ENCODE measurements at regions not wholly inside any gene's neighbourhood (a gene's known extent, or its start where the extent isn't known, plus 50 kb on each side); places are given as distances from the start of the nearest gene placed in this dataset.

GRCh38 chr6:119891206-119891605 is 541.6 kb upstream of the MAN1A1 start:
- Mint-ChIP-seq H3K27me3 (ENCODE audit: low read depth) (peaks cover 4% of the 10 kb centered on the region), H3K36me3 (ENCODE audit: low read depth) (no peaks in the 10 kb centered on the region), H3K27ac (ENCODE audit: unreplicated experiment) (no peak overlapping the region), H3K9me3 (ENCODE audit: low read depth) (peaks cover 3% of the 10 kb centered on the region), H3K4me3 (ENCODE audit: unreplicated experiment) (no peak overlapping the region), H3K4me1 (ENCODE audit: low read depth) (no peaks in the 10 kb centered on the region)
- DNase-seq (ENCODE audit: low spot score), result no peak
- TF ChIP-seq CTCF (IDR thresholded peaks at IDR 0.05), result no peak

GRCh38 chr6:119890470-119890869 is 540.9 kb upstream of the MAN1A1 start:
- TF ChIP-seq CTCF (IDR thresholded peaks at IDR 0.05), result no peak
- Mint-ChIP-seq H3K27ac (ENCODE audit: unreplicated experiment) (no peak overlapping the region), H3K27me3 (ENCODE audit: low read depth) (peaks cover 4% of the 10 kb centered on the region), H3K4me3 (ENCODE audit: unreplicated experiment) (no peak overlapping the region), H3K36me3 (ENCODE audit: low read depth) (no peaks in the 10 kb centered on the region), H3K9me3 (ENCODE audit: low read depth) (peaks cover 3% of the 10 kb centered on the region), H3K4me1 (ENCODE audit: low read depth) (no peaks in the 10 kb centered on the region)
- no peak for DNase-seq (ENCODE audit: low spot score)

GRCh38 chr6:119887666-119888065 is 538.1 kb upstream of the MAN1A1 start:
- H3K27me3 Mint-ChIP-seq (ENCODE audit: low read depth), result peaks cover 4% of the 10 kb centered on the region
- H3K4me3 Mint-ChIP-seq (ENCODE audit: unreplicated experiment), result no peak overlapping the region
- H3K36me3 Mint-ChIP-seq (ENCODE audit: low read depth), result no peaks in the 10 kb centered on the region
- no peak for TF ChIP-seq CTCF (IDR thresholded peaks at IDR 0.05)
- H3K4me1 Mint-ChIP-seq (ENCODE audit: low read depth), result no peaks in the 10 kb centered on the region
- DNase-seq (ENCODE audit: low spot score), result no peak
- H3K27ac Mint-ChIP-seq (ENCODE audit: unreplicated experiment), result no peak overlapping the region
- peaks cover 4% of the 10 kb centered on the region for H3K9me3 Mint-ChIP-seq (ENCODE audit: low read depth)

GRCh38 chr6:119881416-119881815 is 531.9 kb upstream of the MAN1A1 start:
- no peak for DNase-seq (ENCODE audit: low spot score)
- Mint-ChIP-seq H3K27me3 (ENCODE audit: low read depth) (peaks cover 7% of the 10 kb centered on the region), H3K4me3 (ENCODE audit: unreplicated experiment) (no peak overlapping the region), H3K9me3 (ENCODE audit: low read depth) (peaks cover 4% of the 10 kb centered on the region), H3K36me3 (ENCODE audit: low read depth) (no peaks in the 10 kb centered on the region), H3K27ac (ENCODE audit: unreplicated experiment) (no peak overlapping the region), H3K4me1 (ENCODE audit: low read depth) (no peaks in the 10 kb centered on the region)
- TF ChIP-seq CTCF (IDR thresholded peaks at IDR 0.05), result no peak

- Mint-ChIP-seq H3K27me3 (ENCODE audit: low read depth) (peaks cover 11% of the 10 kb centered on the region), H3K36me3 (ENCODE audit: low read depth) (no peaks in the 10 kb centered on the region), H3K27ac (ENCODE audit: unreplicated experiment) (no peak overlapping the region), H3K4me1 (ENCODE audit: low read depth) (no peaks in the 10 kb centered on the region), H3K4me3 (ENCODE audit: unreplicated experiment) (no peak overlapping the region), H3K9me3 (ENCODE audit: low read depth) (peaks cover 4% of the 10 kb centered on the region)
- no peak for TF ChIP-seq CTCF (IDR thresholded peaks at IDR 0.05)
- no peak for DNase-seq (ENCODE audit: low spot score)
These were observed 531.3 kb upstream of the MAN1A1 start for GRCh38 chr6:119880840-119881239.

Measured in chondrocyte (in vitro differentiated cells).